ENCODE measurements at regions not wholly inside any gene's neighbourhood (a gene's known extent, or its start where the extent isn't known, plus 50 kb on each side); places are given as distances from the start of the nearest gene placed in this dataset.

- CTCF ChIA-PET = interaction anchor here (1.3 to 2.4 kb wide), 2 partner anchors 12 to 33 kb away, joined by 4 to 9 read pairs; no protein-coding TSS in a partner anchor
- POLR2A ChIA-PET = no interaction called here
- no peak for TF ChIP-seq CTCF (IDR thresholded peaks at IDR 0.05; ENCODE audit: control extremely low read depth, extremely low read depth, low read depth, missing control alignments)
- no peak for DNase-seq (ENCODE audit: extremely low spot score)
Measured at GRCh38 chr1:25066731-25067517, 136.8 kb upstream of the RUNX3 start.

GRCh38 chr1:25066256-25066655 lies 136.2 kb upstream of the RUNX3 start:
- POLR2A ChIA-PET = no interaction called here
- CTCF ChIA-PET = interaction anchor here (1.3 to 2.4 kb wide), 2 partner anchors 12 to 33 kb away, joined by 4 to 9 read pairs; no protein-coding TSS in a partner anchor
- TF ChIP-seq CTCF (IDR thresholded peaks at IDR 0.05; ENCODE audit: control extremely low read depth, extremely low read depth, low read depth, missing control alignments) = no peak
- DNase-seq (ENCODE audit: extremely low spot score) = no peak

- CTCF ChIA-PET = interaction anchor here (1.3 to 2.4 kb wide), 2 partner anchors 11 to 34 kb away, joined by 4 to 9 read pairs; no protein-coding TSS in a partner anchor
- TF ChIP-seq CTCF (IDR thresholded peaks at IDR 0.05; ENCODE audit: control extremely low read depth, extremely low read depth, low read depth, missing control alignments) = no peak
- POLR2A ChIA-PET = no interaction called here
- no peak for DNase-seq (ENCODE audit: extremely low spot score)
Measured at GRCh38 chr1:25065795-25066238, 135.7 kb upstream of the RUNX3 start.

- no peak for DNase-seq (ENCODE audit: extremely low spot score)
- ChIA-PET POLR2A (no interaction called here), CTCF (interaction anchor here (1.3 kb wide), 1 partner anchor 11 kb away, joined by 4 read pairs; no protein-coding TSS in a partner anchor)
- TF ChIP-seq CTCF (IDR thresholded peaks at IDR 0.05; ENCODE audit: control extremely low read depth, extremely low read depth, low read depth, missing control alignments) = no peak
Measured at GRCh38 chr1:25065321-25065721, 135.2 kb upstream of the RUNX3 start.

- DNase-seq (ENCODE audit: extremely low spot score) = no peak
- ChIA-PET CTCF (interaction anchor here (1.4 kb wide), 1 partner anchor 16 kb away, joined by 3 read pairs; no protein-coding TSS in a partner anchor), POLR2A (no interaction called here)
- TF ChIP-seq CTCF (IDR thresholded peaks at IDR 0.05; ENCODE audit: control extremely low read depth, extremely low read depth, low read depth, missing control alignments) = no peak
Measured at GRCh38 chr1:25064465-25065240, 134.6 kb upstream of the RUNX3 start.

- TF ChIP-seq CTCF (IDR thresholded peaks at IDR 0.05; ENCODE audit: control extremely low read depth, extremely low read depth, low read depth, missing control alignments) = no peak
- DNase-seq (ENCODE audit: extremely low spot score) = no peak
- ChIA-PET POLR2A (no interaction called here), CTCF (interaction anchor here (1.0 to 1.4 kb wide), 2 partner anchors 17 to 38 kb away, joined by 3 to 4 read pairs; no protein-coding TSS in a partner anchor)
Measured at GRCh38 chr1:25063591-25064416, 133.7 kb upstream of the RUNX3 start.
